ENCODE measurements at regions not wholly inside any gene's neighbourhood (a gene's known extent, or its start where the extent isn't known, plus 50 kb on each side); places are given as distances from the start of the nearest gene placed in this dataset.

DNA sequence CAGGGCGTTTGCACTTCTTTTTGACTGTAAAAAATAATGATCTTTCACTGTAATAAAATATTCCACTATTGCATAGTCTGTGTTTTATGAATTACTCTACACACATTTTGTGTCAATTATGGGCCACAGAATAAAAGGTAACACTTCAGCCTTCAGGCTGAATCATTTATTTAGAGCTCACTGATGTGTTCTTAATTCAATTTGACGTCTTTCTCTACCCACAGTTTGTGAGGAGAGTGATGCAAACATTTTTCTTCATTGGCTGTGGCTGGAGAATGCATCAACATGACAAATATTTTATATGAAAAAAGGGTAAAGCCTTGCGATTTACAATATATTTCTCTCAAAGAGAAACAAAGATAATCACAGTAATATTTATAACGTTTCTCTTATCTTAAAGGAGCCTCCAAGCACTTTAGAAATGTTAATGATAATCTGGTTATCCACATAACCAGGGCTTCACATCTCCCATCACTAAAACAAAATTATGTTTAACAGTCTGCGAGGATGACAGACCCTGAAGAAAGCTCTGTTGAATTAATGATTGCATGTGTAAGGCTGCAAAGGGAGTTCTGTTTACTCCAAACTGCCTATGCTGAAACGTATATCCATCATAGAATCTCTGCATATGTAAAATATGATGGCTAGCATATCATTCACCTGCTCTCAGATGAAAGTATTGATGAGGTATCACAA lies 951.3 kb downstream of the ZPLD1 start:
- no peak for TF ChIP-seq ZNF274 (IDR thresholded peaks at IDR 0.05; ENCODE audit: low read depth, low read length)
- no peak overlapping the region for H3K4me3 ChIP-seq (ENCODE audit: low read length)

DNA sequence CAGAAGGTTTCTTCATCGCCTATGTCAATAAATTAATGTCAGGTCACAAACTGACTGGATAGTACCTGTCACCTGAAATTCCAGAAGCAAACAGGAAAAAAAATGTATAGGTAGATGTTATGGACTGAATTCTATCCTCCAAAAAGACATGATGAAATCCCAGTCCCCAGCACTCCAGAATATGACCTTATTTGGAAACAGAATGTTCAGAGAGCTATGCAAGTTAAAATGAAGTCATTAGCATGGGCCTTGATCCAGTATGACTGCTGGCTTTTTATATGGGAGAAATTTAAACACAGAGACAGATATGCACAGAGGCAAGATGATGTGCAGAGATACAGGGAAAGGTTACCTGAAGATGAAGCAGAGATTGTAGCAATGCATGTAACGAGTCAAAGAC lies 953.4 kb downstream of the ZPLD1 start:
- no peak for TF ChIP-seq ZNF274 (IDR thresholded peaks at IDR 0.05; ENCODE audit: low read depth, low read length)
- no peak overlapping the region for H3K4me3 ChIP-seq (ENCODE audit: low read length)

DNA sequence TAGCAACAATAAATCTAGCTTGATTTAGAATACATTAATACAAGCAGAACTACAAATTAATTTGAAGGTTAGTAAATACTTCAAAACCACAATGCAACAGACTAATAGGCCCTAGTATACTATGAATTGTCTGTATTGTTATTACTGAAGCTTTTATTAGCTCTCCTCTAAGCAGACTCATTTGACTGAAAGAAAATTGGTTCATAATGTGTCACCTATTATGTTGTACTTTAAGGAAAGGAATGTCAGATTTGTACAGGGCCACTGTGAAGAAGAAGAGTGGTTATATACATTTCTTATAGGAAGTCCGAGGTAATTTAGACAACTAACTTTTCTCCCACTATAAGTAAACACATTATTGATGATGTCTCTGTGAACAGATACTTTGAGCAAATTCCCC lies 954.5 kb downstream of the ZPLD1 start:
- TF ChIP-seq ZNF274 (IDR thresholded peaks at IDR 0.05; ENCODE audit: low read depth, low read length), result no peak
- H3K4me3 ChIP-seq (ENCODE audit: low read length), result no peak overlapping the region

DNA sequence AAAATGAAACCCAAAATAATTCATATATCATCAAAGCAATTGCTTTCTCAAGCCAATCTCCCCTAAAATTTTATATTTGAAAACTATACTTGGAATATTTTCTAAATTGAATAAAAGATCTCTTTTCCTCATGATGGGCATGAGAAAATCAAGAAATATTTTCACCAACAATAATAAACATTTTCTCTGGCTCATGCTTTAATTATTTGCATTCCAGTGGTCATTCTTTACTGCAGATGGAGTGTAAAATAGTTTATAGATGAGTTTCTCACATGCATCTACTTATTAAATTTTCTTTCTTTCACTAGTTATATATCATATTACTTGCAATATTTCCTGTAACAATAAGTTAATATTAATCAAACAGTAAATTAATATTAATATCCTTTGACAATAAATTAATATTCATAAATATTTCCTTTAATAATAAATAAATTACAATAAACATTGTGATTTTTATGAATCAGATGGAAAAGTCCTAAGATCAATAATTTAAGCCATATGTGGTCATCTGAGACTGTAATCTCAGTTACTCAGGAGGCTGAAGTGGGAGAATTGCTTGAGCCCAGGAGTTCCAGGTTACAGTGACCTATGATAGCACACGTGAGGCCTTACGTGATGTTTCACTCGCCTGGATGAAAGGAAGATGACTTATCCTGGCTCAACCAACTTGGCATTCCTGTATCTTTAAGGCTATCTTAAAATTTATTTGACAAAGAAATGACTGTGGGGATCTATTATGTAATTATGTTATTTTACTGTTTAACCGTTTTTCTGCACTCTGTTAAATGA lies 958.8 kb downstream of the ZPLD1 start:
- no peak for TF ChIP-seq ZNF274 (IDR thresholded peaks at IDR 0.05; ENCODE audit: low read depth, low read length)
- no peak overlapping the region for H3K4me3 ChIP-seq (ENCODE audit: low read length)

DNA sequence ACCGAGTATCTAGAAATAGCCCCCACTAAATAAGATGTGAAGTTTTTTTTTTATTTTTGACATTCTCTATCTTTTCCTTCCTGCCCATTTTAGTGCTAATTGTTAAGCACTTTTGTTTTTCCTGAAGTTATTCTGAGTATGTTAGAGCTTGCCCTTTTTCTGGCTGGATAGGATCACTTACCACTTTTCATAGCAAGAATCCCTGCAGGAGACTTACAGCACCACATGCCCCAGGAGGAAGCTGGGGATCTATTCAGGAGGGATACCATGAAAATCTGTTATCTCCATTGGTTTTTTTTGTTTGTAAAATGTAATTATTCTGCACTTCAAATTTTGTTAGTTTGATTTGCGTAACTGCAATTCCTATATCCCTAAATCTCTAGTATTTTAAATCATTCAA lies 968.4 kb downstream of the ZPLD1 start:
- no peak overlapping the region for H3K4me3 ChIP-seq (ENCODE audit: low read length)
- TF ChIP-seq ZNF274 (IDR thresholded peaks at IDR 0.05; ENCODE audit: low read depth, low read length), result no peak

DNA sequence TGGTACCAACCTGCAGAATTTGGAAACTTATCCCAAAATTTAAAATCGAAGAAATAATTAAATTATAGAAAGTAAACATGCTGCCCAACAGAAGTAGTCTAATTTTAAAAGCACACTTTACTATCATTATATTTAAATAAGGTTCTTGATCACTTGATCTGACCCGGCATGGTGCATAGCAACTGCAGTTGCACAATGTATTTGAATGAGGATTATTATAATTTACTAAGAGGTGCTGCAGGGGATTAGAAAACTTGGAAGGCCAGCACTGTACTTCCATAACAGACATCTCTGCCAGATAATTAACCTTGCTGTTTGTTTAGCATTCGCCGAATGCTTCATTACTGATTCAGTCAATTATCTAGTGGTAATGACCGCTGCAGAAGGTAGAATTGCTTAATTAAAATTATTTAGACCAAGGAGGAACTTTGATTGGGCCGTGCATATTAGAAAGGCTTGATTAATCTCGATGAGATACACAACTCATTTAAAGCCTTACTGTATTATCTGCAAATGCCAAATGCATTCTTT lies 971.6 kb downstream of the ZPLD1 start:
- H3K4me3 ChIP-seq (ENCODE audit: low read length), result no peak overlapping the region
- TF ChIP-seq ZNF274 (IDR thresholded peaks at IDR 0.05; ENCODE audit: low read depth, low read length), result no peak

DNA sequence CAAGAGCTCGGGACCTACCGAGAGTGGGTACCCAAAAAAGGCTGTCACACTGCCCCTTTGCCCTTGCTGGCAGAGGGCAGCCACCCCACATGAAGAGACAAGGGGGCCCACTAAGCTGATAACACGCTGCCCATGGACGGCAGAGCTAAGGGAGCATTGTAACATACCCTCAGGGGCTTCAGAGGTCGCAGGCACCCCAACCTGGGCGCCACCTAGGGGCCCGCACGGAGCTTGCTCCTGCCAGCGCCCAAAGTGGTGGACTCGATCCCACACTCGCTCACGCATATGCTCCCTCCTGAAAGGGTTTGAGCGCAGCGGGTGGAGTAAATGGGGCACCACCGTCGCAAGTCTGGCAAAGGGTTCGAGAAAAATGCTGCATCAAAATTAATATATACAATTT lies 975.4 kb downstream of the ZPLD1 start:
- H3K4me3 ChIP-seq (ENCODE audit: low read length), result no peak overlapping the region
- no peak for TF ChIP-seq ZNF274 (IDR thresholded peaks at IDR 0.05; ENCODE audit: low read depth, low read length)

DNA sequence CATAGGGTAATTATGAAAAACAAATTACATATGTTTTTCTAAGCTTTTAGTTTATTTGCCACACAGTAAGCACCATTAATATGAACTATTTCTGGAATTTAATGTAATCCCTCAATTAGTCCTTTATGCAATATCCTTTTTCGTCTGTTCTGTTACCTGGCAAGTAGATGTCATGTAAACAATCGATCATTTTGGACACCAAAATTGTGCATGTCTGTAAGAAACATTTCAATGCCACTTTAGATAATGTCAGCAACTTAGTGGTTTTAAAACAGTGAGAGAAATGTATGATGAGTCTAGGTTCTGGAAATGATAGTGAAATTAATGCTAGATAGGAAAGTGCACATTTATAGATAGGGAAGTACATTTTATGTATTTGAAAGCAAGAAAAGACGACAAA lies 986.6 kb downstream of the ZPLD1 start:
- no peak for TF ChIP-seq ZNF274 (IDR thresholded peaks at IDR 0.05; ENCODE audit: low read depth, low read length)
- no peak overlapping the region for H3K4me3 ChIP-seq (ENCODE audit: low read length)

DNA sequence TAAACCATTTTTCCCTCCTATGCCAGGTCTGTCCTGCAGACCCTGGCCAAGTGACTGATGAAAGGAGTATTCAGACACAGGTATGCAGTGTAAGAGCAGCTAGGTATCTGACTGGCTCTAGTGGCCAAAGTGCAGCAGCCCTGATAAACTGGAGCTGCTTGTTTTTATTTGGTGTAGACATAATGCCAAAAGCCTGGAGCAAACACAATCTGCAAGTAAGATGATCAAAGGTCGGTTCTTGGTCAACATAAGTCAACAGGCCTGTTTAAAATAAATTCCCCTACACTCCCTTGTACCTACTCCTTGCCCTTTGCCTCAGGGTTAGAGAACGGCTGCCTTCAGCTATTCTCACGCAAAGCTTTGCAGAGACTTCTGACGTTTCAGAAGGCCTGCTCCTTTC lies 1003.1 kb downstream of the ZPLD1 start:
- H3K4me3 ChIP-seq (ENCODE audit: low read length), result no peak overlapping the region
- no peak for TF ChIP-seq ZNF274 (IDR thresholded peaks at IDR 0.05; ENCODE audit: low read depth, low read length)

DNA sequence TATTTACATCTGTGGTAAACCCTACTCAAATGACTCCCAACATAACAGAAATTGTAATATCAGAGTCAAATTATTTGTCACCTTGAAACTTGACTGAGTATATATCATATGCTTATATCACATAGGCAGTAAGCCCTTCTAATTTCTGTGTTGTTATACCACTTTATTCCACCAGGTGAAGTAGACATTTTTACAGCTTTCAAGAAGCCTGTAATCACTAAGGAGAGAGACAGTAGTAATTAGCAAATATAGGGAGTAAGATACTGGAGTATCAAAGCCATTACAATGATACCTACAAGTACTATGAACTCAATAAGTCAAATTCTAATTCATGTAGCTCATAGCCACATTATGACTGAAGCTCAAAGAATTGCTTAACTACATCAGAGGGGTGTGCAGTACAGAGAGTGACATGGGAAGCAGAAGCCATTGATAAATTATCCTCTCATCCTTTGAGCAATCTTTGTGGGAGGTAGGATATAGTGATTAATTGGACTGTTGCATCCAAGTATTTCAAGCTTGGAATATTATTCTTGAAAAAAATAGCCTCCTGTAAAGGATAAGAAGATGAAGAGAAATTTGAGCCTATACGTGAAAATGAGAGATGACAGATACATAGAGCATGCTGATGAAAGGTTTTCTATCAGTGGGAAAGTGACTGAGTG lies 1005.9 kb downstream of the ZPLD1 start:
- no peak overlapping the region for H3K4me3 ChIP-seq (ENCODE audit: low read length)
- TF ChIP-seq ZNF274 (IDR thresholded peaks at IDR 0.05; ENCODE audit: low read depth, low read length), result no peak

DNA sequence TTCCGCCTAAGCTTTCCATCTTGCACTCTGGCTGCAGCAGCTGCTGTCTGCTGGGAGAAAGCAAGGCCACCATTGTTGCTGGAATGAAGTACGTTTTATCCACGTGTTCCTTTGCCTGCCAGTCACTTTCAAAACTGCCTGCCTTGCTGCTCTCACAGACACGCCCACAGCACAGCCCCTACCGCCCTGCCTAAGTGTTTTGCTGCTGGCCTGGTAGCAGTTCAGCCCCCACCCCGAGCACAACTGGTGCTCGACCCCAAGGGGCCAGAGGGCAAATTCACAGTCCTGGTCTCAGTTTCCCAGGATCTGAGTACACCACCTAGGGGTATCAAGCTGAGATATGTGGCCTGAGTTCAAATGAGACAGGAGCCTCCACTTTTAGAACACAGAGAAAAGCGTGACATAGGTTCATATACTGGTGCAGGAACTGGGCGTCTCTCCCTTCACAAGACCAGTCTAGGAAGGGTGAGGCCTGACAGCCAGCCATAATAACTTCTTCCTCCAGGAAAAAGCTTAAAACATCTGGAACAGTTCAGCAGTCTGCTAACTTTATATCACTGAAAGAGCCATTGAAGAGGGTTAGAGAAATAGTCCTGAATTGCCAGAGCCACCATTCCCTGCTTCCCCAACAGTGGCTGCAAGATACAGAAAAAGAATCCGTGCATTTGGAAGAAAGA lies 1012.3 kb downstream of the ZPLD1 start:
- no peak overlapping the region for H3K4me3 ChIP-seq (ENCODE audit: low read length)
- no peak for TF ChIP-seq ZNF274 (IDR thresholded peaks at IDR 0.05; ENCODE audit: low read depth, low read length)

DNA sequence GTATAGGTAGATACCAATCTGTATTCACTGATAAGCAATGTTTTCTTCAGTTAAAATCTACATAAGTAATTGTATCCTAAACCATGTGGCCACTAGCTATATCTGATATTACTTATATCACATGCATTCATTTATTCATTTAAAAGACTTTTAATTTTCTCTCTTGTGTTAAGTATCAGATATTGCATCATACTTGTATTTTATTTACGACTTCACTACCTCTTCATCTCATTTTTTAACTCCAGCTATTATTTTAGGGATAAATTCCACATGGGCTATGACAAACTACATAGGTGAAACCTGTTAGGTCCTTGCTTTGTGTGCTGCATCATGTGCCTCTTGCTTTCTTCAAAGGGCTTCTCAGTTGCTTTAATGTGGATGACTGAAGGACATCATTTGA lies 1018.3 kb downstream of the ZPLD1 start:
- no peak for TF ChIP-seq ZNF274 (IDR thresholded peaks at IDR 0.05; ENCODE audit: low read depth, low read length)
- H3K4me3 ChIP-seq (ENCODE audit: low read length), result no peak overlapping the region

DNA sequence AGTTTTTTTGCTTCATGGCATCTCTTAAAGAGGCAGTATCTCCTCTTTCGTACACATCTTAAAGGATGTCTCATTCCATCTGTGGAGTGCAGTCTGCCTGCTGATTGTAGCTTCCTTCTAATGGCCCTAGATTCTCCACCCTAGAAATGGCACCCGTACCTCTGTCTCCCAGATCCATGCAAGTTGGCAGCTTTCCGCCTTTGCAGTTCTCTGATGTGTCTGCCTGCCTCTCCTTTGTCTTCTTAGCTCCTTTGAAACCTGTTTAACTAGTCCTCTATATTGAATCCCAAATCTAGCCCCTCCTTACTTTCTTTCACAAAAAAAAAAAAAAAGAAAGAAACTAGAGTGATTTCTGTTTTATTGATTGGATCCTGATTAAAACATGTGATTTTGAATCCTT lies 1025.0 kb downstream of the ZPLD1 start:
- TF ChIP-seq ZNF274 (IDR thresholded peaks at IDR 0.05; ENCODE audit: low read depth, low read length), result no peak
- no peak overlapping the region for H3K4me3 ChIP-seq (ENCODE audit: low read length)

DNA sequence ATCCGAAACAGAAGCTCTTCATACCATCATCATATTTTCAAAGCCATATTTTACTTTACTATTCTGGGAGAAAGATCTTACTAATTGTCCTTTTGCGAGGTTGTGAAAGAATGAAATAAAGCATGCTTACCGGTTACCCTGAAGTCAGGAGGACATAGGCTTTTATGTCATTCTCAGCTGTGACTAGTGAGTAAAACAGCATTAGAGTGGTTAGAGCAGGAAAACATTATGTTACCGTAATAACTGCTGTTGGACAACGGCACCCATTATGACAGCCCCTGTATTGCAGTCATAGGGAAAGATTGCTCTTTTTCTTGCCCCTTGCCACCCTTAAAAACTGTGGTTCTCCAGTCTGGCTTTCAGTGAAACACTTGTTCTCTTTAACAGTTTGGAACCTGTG lies 1035.7 kb downstream of the ZPLD1 start:
- no peak overlapping the region for H3K4me3 ChIP-seq (ENCODE audit: low read length)
- no peak for TF ChIP-seq ZNF274 (IDR thresholded peaks at IDR 0.05; ENCODE audit: low read depth, low read length)

Measured in GM08714 (cell line).